ENCODE measurements at regions not wholly inside any gene's neighbourhood (a gene's known extent, or its start where the extent isn't known, plus 50 kb on each side); places are given as distances from the start of the nearest gene placed in this dataset.
"Not testable (repeated sequence)": the region's sequence is repeated elsewhere in the genome, so short reads cannot be mapped to it uniquely, and the experiment has no call there.

GRCh38 chr10:70991140-70992124 is 103.1 kb upstream of the PCBD1 start:
- DNase-seq, result no peak

GRCh38 chr10:70992436-70992835 is 104.1 kb upstream of the PCBD1 start:
- no peak for DNase-seq

DNA sequence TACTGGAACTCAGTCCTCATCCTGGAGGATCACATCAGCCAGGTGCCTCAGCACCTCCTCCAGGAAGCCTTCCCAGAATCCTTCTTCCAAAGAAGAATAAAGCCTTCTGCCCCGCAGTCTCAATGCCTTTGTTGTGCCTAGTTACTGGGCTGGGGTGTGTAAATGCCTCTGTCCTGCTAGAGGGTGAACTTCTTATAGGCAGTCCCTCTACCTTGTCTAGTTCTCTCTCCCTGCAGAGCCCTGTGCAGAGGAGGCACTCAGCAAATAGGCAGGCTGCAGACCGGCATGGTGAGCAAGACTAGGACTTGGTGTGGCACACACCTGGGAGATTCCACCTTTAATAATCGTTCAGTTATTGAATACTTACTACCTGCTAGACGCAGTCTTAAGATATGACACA is 104.7 kb upstream of the PCBD1 start:
- DNase-seq, result no peak

DNA sequence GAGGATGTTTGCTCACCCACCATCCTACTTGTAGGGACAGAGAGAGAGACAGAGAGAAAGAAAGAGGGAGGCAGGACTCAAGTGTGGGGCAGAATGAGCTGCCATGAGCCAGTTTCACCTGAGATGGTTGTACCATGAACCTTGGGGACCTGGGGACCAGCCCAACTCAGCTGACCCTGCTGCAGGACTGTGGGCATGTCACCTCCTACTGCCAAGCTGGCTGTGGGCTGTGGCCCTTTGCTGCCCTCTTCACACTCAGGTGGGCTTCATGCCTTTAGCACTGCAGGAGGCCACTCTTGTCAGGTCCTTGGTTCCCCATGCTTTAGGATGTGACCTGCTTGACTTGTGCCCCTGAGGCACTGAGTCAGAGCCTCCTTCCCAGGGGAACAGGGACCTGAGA is 108.2 kb upstream of the PCBD1 start:
- DNase-seq, result no peak

GRCh38 chr10:70997236-70997635 is 108.9 kb upstream of the PCBD1 start:
- no peak for DNase-seq

DNA sequence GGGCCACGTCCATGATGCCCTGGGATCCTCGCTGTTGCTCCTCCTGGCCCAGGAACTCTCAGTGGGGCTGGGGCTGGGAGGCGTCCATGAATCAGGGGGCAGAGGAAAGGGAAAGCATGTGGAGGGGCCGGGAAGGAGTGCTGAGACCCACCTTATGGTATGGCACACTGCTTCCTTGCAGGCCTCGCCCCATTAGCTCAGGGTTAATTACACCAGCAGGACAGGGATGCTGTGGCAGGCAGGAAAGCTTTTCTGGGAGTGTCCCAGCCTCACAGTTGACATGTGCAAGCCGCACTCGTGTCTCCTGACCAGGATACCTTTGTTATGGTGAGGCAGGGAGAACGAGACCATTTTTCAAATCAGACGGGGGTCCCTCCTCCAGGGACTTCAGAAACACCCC is 109.7 kb upstream of the PCBD1 start:
- no peak for DNase-seq

- DNase-seq, result no peak
Measured at GRCh38 chr10:71001470-71001869, 113.1 kb upstream of the PCBD1 start.

GRCh38 chr10:71004176-71005075 is 116.1 kb upstream of the PCBD1 start:
- no peak for DNase-seq

- DNase-seq, result no peak
Measured at GRCh38 chr10:71005337-71006305, 117.3 kb upstream of the PCBD1 start.

DNA sequence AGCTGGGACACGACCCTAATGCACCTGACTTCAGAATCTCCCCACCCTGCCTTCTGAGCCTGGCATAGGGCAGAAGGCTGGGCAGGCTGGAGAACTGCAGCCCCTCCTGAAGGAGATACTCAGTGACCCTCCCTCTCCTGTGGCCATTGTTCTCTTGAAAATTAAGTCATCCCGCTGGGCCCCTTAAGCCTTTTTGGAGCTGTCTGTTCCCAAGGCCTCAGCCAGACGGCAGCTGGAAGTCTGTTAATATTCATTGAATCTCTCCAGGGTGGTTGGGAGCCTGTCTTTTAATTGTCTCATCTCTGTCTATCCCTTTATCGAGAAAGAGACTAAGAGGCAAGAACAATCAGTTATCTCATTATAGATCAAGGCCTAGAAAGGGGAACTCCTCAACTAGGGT is 118.1 kb upstream of the PCBD1 start:
- DNase-seq, result no peak

- DNase-seq, result no peak
Measured at GRCh38 chr10:71007516-71007915, 119.2 kb upstream of the PCBD1 start.

- DNase-seq, result no peak
Measured at GRCh38 chr10:71008150-71008549, 119.8 kb upstream of the PCBD1 start.

- no peak for DNase-seq
Measured at GRCh38 chr10:71009126-71009525, 120.8 kb upstream of the PCBD1 start.

DNA sequence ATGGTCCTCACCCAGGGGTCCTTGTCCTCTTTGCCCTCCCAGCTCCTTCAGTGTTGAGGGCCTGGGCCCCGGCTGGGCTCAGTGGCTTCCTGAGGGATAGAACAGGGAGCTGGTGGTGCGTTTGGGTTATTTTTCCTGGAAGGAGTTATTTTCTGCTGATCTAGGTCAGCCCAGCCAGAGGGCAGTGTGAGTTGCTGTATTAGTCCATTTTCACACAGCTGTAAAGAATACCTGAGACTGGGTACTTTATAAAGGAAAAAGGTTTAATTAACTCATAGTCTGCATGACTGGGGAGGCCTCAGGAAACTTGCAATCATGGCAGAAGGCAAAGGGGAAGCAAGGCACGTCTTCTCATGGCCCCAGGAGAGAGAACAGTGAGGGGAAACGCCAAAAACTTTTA is 122.4 kb upstream of the PCBD1 start:
- DNase-seq, result no peak

- DNase-seq, result no peak
Measured at GRCh38 chr10:71011141-71011540, 122.8 kb upstream of the PCBD1 start.

- DNase-seq, result no peak
Measured at GRCh38 chr10:71014021-71014805, 125.8 kb upstream of the PCBD1 start.

GRCh38 chr10:71015674-71016073 is 127.3 kb upstream of the PCBD1 start:
- no peak for DNase-seq

GRCh38 chr10:71020061-71020460 is 131.7 kb upstream of the PCBD1 start:
- DNase-seq, result not testable (repeated sequence)

DNA sequence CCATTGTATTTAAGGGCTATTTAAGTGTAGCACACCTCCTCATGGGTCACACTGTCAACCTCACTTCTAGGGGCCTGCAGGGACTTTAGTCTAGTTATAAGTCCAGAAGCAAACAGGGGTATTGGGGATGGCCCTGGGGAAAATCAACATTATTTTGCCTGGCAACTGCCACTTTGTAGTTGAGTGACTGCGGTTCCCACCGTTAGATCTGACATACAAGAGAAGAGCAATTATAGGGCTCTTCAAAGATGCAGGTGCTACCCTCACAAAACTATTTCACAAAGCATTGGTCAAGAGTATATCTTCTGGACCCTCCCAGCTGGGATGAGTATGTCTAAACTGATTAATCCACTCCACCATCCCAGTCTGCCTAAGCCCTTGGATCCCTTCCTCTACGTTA is 133.0 kb upstream of the PCBD1 start:
- no peak for DNase-seq

GRCh38 chr10:71023704-71024283 is 135.4 kb upstream of the PCBD1 start:
- no peak for DNase-seq

DNA sequence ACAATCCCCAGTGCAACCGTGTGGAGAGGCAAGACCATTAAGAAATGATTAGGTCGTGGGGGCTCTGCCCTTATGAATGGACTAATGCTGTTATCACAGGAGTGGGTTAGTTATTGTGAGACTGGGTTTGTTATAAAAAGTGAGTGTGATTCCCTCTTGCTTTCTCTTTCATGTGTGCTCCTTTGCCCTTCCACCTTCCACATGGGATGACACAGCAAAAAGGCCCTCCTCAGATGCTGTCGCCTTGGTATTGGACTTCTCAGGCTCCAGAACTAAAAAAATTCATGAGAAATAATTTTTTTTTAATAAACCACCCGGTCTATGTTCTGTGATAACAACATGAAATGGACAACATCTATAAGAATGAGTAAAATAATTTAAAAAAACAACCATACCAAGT is 136.1 kb upstream of the PCBD1 start:
- no peak for DNase-seq

Data from NCI-H1694 (cell line).